HepG2 (cell line): ENCODE measurements at regions not wholly inside any gene's neighbourhood (a gene's known extent, or its start where the extent isn't known, plus 50 kb on each side); places are given as distances from the start of the nearest gene placed in this dataset.

ENCODE experiments used
- ATAC-seq: fragments of 200-7000 bp; cut with Tn5 transposase; 3 replicates; pipeline ENCODE4 v1.9.1; 2020; ENCODE audit warnings: mild to moderate bottlenecking, moderate library complexity
- BruUV-seq: library from RNA; stranded (reverse); fragments of 400-500 nt; replicated peaks from 2 replicates; lab custom pipeline; 2021; lab: Mats Ljungman, UMichigan
- CTCF ChIA-PET: fragments of 300-600 bp; formaldehyde crosslinking; extraction: SDS; loops from one replicate; lab custom pipeline; 2021; ENCODE audit warnings: low total read pairs, inconsistent platforms, low intra/inter-chr PET ratio; lab: Yijun Ruan, JAX
- POLR2A ChIA-PET: fragments of 350-600 bp; sonication (Branson Sonifier 250); formaldehyde crosslinking; loops from one replicate; lab custom pipeline; 2020; ENCODE audit warnings: antibody characterized with exemption, inconsistent platforms; lab: Yijun Ruan, JAX
- DNase-seq: peaks from one replicate; pipeline ENCODE4 v3.0.0-alpha.2; 2015; ENCODE audit warnings: low spot score
- FAIRE-seq: peaks from 3 replicates; lab custom pipeline; 2011; peaks lifted over from hg19 to GRCh38; lab: Jason Lieb, UNC
- H2AFZ ChIP-seq: one replicate; pipeline ENCODE4 v1.6.1; 2011; ENCODE audit warnings: low read length, inconsistent platforms
- H3K27ac ChIP-seq: fragments of 300-600 bp; 3 replicates; pipeline ENCODE4 v1.8.0; 2011; ENCODE audit warnings: mixed run types, mild to moderate bottlenecking, mixed read lengths, low read length, inconsistent platforms; ENCODE audit not compliant: insufficient read depth; ENCODE audit errors: extremely low read length
- H3K27me3 ChIP-seq, 2 experiments: fragments of 200-600 bp in 1 of 2; 2 replicates in 1 of 2; 3 replicates in 1 of 2; pipeline versions ENCODE4 v1.6.0 to v1.8.0; 2011; ENCODE audit warnings: low read length in 2 of 2, mild to moderate bottlenecking in 2 of 2, moderate library complexity in 2 of 2, inconsistent platforms in 1 of 2; ENCODE audit not compliant: insufficient read depth in 2 of 2, control insufficient read depth in 1 of 2
- H3K36me3 ChIP-seq, 2 experiments: fragments of 200-600 bp in 1 of 2; replicated peaks in 1 of 2; 2 replicates in 1 of 2; 3 replicates in 1 of 2; pipeline versions ENCODE4 v1.5.1 to v1.8.0; 2011; ENCODE audit warnings: low read length in 2 of 2, inconsistent platforms in 1 of 2; ENCODE audit not compliant: insufficient read depth in 2 of 2, control insufficient read depth in 1 of 2
- H3K4me1 ChIP-seq: 2 replicates; pipeline ENCODE4 v1.5.1; 2012; ENCODE audit warnings: low read length, inconsistent platforms; ENCODE audit not compliant: insufficient read depth
- H3K4me2 ChIP-seq: 2 replicates; pipeline ENCODE4 v1.6.0; 2011; ENCODE audit warnings: low read depth, low read length, inconsistent platforms
- H3K4me3 ChIP-seq, 3 experiments: fragments of 200-600 bp in 1 of 3; sonication (generic), shearing (Covaris generic) in 1 of 3; replicated peaks in 1 of 3; 2 replicates each; pipeline ENCODE4 v1.5.1; 2011 to 2016; ENCODE audit warnings: low read length in 3 of 3, inconsistent platforms in 2 of 3, low read depth in 2 of 3, mild to moderate bottlenecking in 2 of 3, control low read depth in 1 of 3, mixed read lengths in 1 of 3; ENCODE audit not compliant: insufficient read depth in 1 of 3
- H3K79me2 ChIP-seq: one replicate; pipeline ENCODE4 v1.6.1; 2011; ENCODE audit warnings: low read length, inconsistent platforms; ENCODE audit not compliant: insufficient read depth
- H3K9ac ChIP-seq: 2 replicates; pipeline ENCODE4 v1.6.0; 2011; ENCODE audit warnings: mild to moderate bottlenecking, low read depth, low read length, inconsistent platforms; ENCODE audit not compliant: insufficient read depth
- H3K9me3 ChIP-seq: 2 replicates; pipeline ENCODE4 v1.5.1; 2012; ENCODE audit warnings: mild to moderate bottlenecking, low read length
- H4K20me1 ChIP-seq: 2 replicates; pipeline ENCODE4 v1.6.0; 2011; ENCODE audit warnings: inconsistent platforms, mild to moderate bottlenecking, low read length, moderate library complexity; ENCODE audit not compliant: insufficient read depth
- BCL6 ChIP-seq: IDR thresholded peaks from 2 replicates; pipeline ENCODE4 v1.6.1; 2016; ENCODE audit warnings: missing genetic modification reagents, missing compliant biosample characterization
- CEBPG ChIP-seq: IDR thresholded peaks from 2 replicates; pipeline ENCODE4 v1.6.1; 2016
- HES4 ChIP-seq: sonication (generic); formaldehyde crosslinking; IDR thresholded peaks from 2 replicates; pipeline ENCODE4 v1.9.0; 2021; ENCODE audit warnings: mild to moderate bottlenecking, missing genetic modification reagents, borderline replicate concordance
- HMG20A ChIP-seq: IDR thresholded peaks from 2 replicates; pipeline ENCODE4 v1.6.1; 2016; ENCODE audit warnings: borderline replicate concordance
- KLF9 ChIP-seq: IDR thresholded peaks from 2 replicates; pipeline ENCODE4 v1.6.1; 2016; ENCODE audit warnings: low read depth
- NFE2L1 ChIP-seq: sonication (generic); formaldehyde crosslinking; IDR thresholded peaks from 2 replicates; pipeline ENCODE4 v1.4.0; 2020; ENCODE audit warnings: missing genetic modification reagents, mild to moderate bottlenecking, borderline replicate concordance
- PAWR ChIP-seq: sonication (generic); formaldehyde crosslinking; IDR thresholded peaks from 2 replicates; pipeline ENCODE4 v1.4.0; 2020; ENCODE audit warnings: missing genetic modification reagents, mild to moderate bottlenecking, borderline replicate concordance
- RORA ChIP-seq: sonication (generic); formaldehyde crosslinking; IDR thresholded peaks from 2 replicates; pipeline ENCODE4 v1.5.0; 2020; ENCODE audit warnings: mild to moderate bottlenecking, missing genetic modification reagents, moderate library complexity
- STAT5B ChIP-seq: sonication (generic); formaldehyde crosslinking; IDR thresholded peaks from 2 replicates; pipeline ENCODE4 v1.4.0; 2020; ENCODE audit warnings: missing genetic modification reagents
- TBP ChIP-seq: sonication (generic); formaldehyde crosslinking; IDR thresholded peaks from 2 replicates; pipeline ENCODE4 v1.5.0; 2020; ENCODE audit warnings: missing genetic modification reagents
- TFDP1 ChIP-seq: IDR thresholded peaks from 2 replicates; pipeline ENCODE4 v1.6.1; 2016; ENCODE audit warnings: missing compliant biosample characterization, missing genetic modification reagents, borderline replicate concordance
- ZIK1 ChIP-seq: sonication (generic); formaldehyde crosslinking; IDR thresholded peaks from 2 replicates; pipeline ENCODE4 v1.5.0; 2020; ENCODE audit warnings: mild to moderate bottlenecking, low read depth, missing genetic modification reagents, borderline replicate concordance
- ZNF513 ChIP-seq: sonication (generic); formaldehyde crosslinking; conservative IDR thresholded peaks from 2 replicates; pipeline ENCODE4 v1.5.0; 2020; ENCODE audit warnings: missing genetic modification reagents
- ZNF652 ChIP-seq: IDR thresholded peaks from 2 replicates; pipeline ENCODE4 v1.6.1; 2016; ENCODE audit warnings: low read depth, borderline replicate concordance
- WGBS: methylation state at CpG from one replicate; pipeline ENCODE4 v1.1.6; 2017; ENCODE audit warnings: low lambda C conversion rate; 5-methylcytosine and 5-hydroxymethylcytosine counted together
- in situ Hi-C: cut with HindIII; loops from 2 replicates; pipeline ENCODE4 v1.10.0; 2017; ENCODE audit warnings: low pct_unique_long_range_greater_than_20kb; ENCODE audit not compliant: extremely low pct_ligation_motif_present
- intact Hi-C: fragments of 100-400 bp; cut with micrococcal nuclease; formaldehyde crosslinking; loops from one replicate; pipeline ENCODE4 v1.10.0; 2022; ENCODE audit not compliant: unreplicated experiment
- TF ChIP-seq, protein P1 (sequence below): IDR thresholded peaks from 2 replicates; pipeline ENCODE4 v1.6.1; 2016; ENCODE audit warnings: missing compliant biosample characterization, missing genetic modification reagents, borderline replicate concordance
- TF ChIP-seq, protein P2 (sequence below): sonication (generic); formaldehyde crosslinking; IDR thresholded peaks from 2 replicates; pipeline ENCODE4 v1.4.0; 2020; ENCODE audit warnings: missing genetic modification reagents, borderline replicate concordance

DNA sequence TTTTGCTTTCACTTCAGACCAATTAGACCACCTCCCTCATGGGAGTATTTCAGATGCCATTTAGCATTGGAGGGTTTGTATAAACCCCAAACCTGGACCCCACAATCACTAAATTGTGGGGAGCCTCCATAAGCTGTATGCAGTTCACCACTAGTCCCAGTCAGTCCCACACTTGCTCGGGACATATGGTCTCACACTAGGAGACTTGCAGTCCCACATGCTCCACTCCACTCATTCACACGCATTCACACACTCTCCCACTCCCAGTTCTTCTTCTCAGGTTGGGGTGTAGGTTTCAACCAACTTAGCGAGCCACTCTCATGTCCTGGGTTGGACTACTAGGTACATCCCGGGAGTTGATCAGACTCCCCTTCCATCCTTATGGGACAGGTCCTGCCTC lies 84.5 kb upstream of the GPR6 start:
- DNase-seq (no peak), FAIRE-seq (no peak), ATAC-seq (no peak)
- Histone ChIP-seq H3K27me3 (peaks cover 0 to 28% of the 10 kb centered on the region in 2 experiments; a peak in 4 of 5 replicates), H3K36me3 (no peaks in the 10 kb centered on the region), H3K4me1 (no peaks in the 10 kb centered on the region), H3K4me2 (no peak overlapping the region), H3K79me2 (no peaks in the 10 kb centered on the region), H3K4me3 (no peak overlapping the region), H3K9ac (no peak overlapping the region), H3K9me3 (no peaks in the 10 kb centered on the region), H2AFZ (no peak overlapping the region), H3K27ac (no peak overlapping the region), H4K20me1 (no peaks in the 10 kb centered on the region)
- BruUV-seq = no TSS peak
- intact Hi-C loops = no loop called here
- ChIA-PET CTCF (no interaction called here), POLR2A (no interaction called here)
- WGBS = 48% methylated on average over 4 of the region's 4 CpGs
- TF ChIP-seq TFDP1 (CRISPR knock-in tag) (no peak), RORA (CRISPR knock-in tag) (no peak), KLF9 (CRISPR knock-in tag) (no peak), TBP (CRISPR knock-in tag) (no peak), STAT5B (CRISPR knock-in tag) (no peak), HMG20A (CRISPR knock-in tag) (no peak), ZIK1 (CRISPR knock-in tag) (no peak), ZNF652 (no peak), CEBPG (CRISPR knock-in tag) (no peak), BCL6 (CRISPR knock-in tag) (no peak), HES4 (no peak), ZNF513 (no peak), PAWR (no peak), NFE2L1 (CRISPR knock-in tag) (no peak)
- TF ChIP-seq, protein P1, sequence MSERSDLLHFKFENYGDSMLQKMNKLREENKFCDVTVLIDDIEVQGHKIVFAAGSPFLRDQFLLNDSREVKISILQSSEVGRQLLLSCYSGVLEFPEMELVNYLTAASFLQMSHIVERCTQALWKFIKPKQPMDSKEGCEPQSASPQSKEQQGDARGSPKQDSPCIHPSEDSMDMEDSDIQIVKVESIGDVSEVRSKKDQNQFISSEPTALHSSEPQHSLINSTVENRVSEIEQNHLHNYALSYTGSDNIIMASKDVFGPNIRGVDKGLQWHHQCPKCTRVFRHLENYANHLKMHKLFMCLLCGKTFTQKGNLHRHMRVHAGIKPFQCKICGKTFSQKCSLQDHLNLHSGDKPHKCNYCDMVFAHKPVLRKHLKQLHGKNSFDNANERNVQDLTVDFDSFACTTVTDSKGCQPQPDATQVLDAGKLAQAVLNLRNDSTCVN (CRISPR knock-in tag) = no peak
- TF ChIP-seq, protein P2, sequence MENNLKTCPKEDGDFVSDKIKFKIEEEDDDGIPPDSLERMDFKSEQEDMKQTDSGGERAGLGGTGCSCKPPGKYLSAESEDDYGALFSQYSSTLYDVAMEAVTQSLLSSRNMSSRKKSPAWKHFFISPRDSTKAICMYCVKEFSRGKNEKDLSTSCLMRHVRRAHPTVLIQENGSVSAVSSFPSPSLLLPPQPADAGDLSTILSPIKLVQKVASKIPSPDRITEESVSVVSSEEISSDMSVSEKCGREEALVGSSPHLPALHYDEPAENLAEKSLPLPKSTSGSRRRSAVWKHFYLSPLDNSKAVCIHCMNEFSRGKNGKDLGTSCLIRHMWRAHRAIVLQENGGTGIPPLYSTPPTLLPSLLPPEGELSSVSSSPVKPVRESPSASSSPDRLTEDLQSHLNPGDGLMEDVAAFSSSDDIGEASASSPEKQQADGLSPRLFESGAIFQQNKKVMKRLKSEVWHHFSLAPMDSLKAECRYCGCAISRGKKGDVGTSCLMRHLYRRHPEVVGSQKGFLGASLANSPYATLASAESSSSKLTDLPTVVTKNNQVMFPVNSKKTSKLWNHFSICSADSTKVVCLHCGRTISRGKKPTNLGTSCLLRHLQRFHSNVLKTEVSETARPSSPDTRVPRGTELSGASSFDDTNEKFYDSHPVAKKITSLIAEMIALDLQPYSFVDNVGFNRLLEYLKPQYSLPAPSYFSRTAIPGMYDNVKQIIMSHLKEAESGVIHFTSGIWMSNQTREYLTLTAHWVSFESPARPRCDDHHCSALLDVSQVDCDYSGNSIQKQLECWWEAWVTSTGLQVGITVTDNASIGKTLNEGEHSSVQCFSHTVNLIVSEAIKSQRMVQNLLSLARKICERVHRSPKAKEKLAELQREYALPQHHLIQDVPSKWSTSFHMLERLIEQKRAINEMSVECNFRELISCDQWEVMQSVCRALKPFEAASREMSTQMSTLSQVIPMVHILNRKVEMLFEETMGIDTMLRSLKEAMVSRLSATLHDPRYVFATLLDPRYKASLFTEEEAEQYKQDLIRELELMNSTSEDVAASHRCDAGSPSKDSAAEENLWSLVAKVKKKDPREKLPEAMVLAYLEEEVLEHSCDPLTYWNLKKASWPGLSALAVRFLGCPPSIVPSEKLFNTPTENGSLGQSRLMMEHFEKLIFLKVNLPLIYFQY (CRISPR knock-in tag) = no peak
- in situ Hi-C loops = loop anchor here (10.0 kb wide), 1 partner anchor 151 kb away; no protein-coding TSS in a partner anchor
